HL-60 (cell line): ENCODE measurements at regions not wholly inside any gene's neighbourhood (a gene's known extent, or its start where the extent isn't known, plus 50 kb on each side); places are given as distances from the start of the nearest gene placed in this dataset.

Experiments
- DNase-seq, 2 experiments: peaks; one replicate each; pipeline ENCODE4 v3.0.0-alpha.2; 2010 to 2020; ENCODE audit warnings: low read depth in 1 of 2, low spot score in 1 of 2
- H3K27ac ChIP-seq: fragments of 250-450 bp; sonication (Bioruptor Pico); replicated peaks from 2 replicates; pipeline ENCODE4 v1.5.1; 2020; ENCODE audit warnings: mild to moderate bottlenecking, moderate library complexity
- H3K27me3 ChIP-seq: fragments of 250-450 bp; sonication (Bioruptor Pico); 2 replicates; pipeline ENCODE4 v1.5.1; 2021; ENCODE audit warnings: mild to moderate bottlenecking, moderate library complexity; ENCODE audit not compliant: insufficient read depth, poor library complexity, severe bottlenecking
- H3K4me3 ChIP-seq: replicated peaks from 2 replicates; pipeline ENCODE4 v1.5.1; 2011; ENCODE audit warnings: mild to moderate bottlenecking, control low read depth, low read length; ENCODE audit not compliant: insufficient read depth
- GABPA ChIP-seq: IDR thresholded peaks from 2 replicates; pipeline ENCODE4 v1.6.1; 2012; ENCODE audit warnings: low read depth
- POLR2AphosphoS5 ChIP-seq: IDR thresholded peaks from 2 replicates; pipeline ENCODE4 v1.6.1; 2012; ENCODE audit warnings: low read depth
- SPI1 ChIP-seq: IDR thresholded peaks from 2 replicates; pipeline ENCODE4 v1.6.1; 2012; ENCODE audit warnings: low read depth, mild to moderate bottlenecking, borderline replicate concordance
- TF ChIP-seq, protein P1 (sequence below): IDR thresholded peaks from one replicate; pipeline ENCODE4 v1.5.1; 2011; ENCODE audit warnings: low read length, control low read depth, inconsistent platforms; ENCODE audit not compliant: insufficient read depth
- TF ChIP-seq, protein P2 (sequence below): IDR thresholded peaks from 2 replicates; pipeline ENCODE4 v1.6.1; 2012; ENCODE audit warnings: low read depth; ENCODE audit not compliant: insufficient replicate concordance

DNA sequence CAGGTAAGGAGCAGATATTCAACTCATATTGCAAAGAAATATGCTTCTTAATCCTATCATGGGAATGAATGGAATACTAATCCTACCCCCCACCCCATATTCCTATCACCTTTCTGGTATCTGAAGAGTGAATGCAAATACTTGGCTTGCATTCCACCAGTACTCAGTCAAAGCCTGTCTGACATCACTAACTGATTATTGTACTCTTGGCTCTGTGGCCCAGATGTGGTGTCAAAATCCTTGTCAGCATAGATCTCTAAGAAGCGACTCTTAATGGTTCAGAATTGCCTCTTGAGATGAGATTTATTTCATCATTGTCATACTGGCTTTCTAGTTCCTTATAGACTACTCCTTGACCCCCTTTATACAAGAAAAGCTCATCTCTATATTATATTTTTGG lies 604.6 kb downstream of the ADGRL2 start:
- Histone ChIP-seq H3K4me3 (no peak overlapping the region), H3K27ac (no peak overlapping the region), H3K27me3 (no peaks in the 10 kb centered on the region)
- TF ChIP-seq SPI1 (no peak), POLR2AphosphoS5 (no peak), GABPA (no peak)
- TF ChIP-seq, protein P1, sequence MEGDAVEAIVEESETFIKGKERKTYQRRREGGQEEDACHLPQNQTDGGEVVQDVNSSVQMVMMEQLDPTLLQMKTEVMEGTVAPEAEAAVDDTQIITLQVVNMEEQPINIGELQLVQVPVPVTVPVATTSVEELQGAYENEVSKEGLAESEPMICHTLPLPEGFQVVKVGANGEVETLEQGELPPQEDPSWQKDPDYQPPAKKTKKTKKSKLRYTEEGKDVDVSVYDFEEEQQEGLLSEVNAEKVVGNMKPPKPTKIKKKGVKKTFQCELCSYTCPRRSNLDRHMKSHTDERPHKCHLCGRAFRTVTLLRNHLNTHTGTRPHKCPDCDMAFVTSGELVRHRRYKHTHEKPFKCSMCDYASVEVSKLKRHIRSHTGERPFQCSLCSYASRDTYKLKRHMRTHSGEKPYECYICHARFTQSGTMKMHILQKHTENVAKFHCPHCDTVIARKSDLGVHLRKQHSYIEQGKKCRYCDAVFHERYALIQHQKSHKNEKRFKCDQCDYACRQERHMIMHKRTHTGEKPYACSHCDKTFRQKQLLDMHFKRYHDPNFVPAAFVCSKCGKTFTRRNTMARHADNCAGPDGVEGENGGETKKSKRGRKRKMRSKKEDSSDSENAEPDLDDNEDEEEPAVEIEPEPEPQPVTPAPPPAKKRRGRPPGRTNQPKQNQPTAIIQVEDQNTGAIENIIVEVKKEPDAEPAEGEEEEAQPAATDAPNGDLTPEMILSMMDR: no peak
- TF ChIP-seq, protein P2, sequence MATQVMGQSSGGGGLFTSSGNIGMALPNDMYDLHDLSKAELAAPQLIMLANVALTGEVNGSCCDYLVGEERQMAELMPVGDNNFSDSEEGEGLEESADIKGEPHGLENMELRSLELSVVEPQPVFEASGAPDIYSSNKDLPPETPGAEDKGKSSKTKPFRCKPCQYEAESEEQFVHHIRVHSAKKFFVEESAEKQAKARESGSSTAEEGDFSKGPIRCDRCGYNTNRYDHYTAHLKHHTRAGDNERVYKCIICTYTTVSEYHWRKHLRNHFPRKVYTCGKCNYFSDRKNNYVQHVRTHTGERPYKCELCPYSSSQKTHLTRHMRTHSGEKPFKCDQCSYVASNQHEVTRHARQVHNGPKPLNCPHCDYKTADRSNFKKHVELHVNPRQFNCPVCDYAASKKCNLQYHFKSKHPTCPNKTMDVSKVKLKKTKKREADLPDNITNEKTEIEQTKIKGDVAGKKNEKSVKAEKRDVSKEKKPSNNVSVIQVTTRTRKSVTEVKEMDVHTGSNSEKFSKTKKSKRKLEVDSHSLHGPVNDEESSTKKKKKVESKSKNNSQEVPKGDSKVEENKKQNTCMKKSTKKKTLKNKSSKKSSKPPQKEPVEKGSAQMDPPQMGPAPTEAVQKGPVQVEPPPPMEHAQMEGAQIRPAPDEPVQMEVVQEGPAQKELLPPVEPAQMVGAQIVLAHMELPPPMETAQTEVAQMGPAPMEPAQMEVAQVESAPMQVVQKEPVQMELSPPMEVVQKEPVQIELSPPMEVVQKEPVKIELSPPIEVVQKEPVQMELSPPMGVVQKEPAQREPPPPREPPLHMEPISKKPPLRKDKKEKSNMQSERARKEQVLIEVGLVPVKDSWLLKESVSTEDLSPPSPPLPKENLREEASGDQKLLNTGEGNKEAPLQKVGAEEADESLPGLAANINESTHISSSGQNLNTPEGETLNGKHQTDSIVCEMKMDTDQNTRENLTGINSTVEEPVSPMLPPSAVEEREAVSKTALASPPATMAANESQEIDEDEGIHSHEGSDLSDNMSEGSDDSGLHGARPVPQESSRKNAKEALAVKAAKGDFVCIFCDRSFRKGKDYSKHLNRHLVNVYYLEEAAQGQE: no peak
- DNase-seq: no peak

DNA sequence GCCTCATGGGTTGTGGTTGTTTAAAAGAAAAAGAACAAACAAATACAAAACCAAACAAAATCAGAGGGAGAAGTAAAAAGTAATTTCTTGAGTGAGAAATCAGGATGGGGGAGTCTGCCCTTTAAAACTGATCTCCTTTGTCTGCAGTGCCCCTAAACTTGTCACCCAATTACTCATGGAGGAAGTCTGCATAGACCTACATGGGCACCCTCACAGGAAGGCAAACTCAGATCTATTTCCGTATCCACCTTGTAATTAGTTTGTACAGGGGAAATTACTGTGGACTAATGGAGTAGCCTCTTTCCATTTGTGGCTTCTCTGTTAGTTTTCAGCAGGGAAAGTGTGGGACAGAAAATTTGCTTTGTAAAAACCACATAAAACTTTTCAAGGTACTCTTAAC lies 600.4 kb downstream of the ADGRL2 start:
- no peak overlapping the region for H3K27ac ChIP-seq
- H3K4me3 ChIP-seq: no peak overlapping the region
- no peak for DNase-seq
- TF ChIP-seq, protein P1: no peak
- no peak for TF ChIP-seq POLR2AphosphoS5
- TF ChIP-seq, protein P2: no peak
- TF ChIP-seq SPI1: no peak
- TF ChIP-seq GABPA: no peak
- H3K27me3 ChIP-seq: no peaks in the 10 kb centered on the region

DNA sequence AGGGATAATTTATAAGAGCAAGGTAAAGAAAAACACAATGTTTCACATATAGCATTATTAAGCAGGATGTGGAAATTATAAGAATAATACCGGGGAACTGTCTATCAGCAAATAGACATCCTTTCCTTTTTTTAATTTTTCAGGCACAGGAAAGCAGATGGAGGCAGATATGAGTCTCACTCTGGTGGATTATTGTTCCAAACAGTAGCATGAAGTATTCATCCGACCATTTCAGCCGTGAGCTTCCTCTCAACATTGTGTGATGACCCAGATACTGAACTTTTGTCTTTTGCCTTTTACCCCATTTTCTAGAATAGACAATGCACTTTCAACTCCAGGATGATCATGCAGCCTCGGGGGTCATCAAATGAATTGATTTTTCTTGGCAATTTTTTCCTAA lies 599.8 kb downstream of the ADGRL2 start:
- no peak overlapping the region for H3K4me3 ChIP-seq
- DNase-seq: no peak
- no peak overlapping the region for H3K27ac ChIP-seq
- H3K27me3 ChIP-seq: no peaks in the 10 kb centered on the region
- no peak for TF ChIP-seq POLR2AphosphoS5
- no peak for TF ChIP-seq SPI1
- TF ChIP-seq, protein P2: no peak
- no peak for TF ChIP-seq GABPA
- TF ChIP-seq, protein P1: no peak
